ENCODE measurements at regions not wholly inside any gene's neighbourhood (a gene's known extent, or its start where the extent isn't known, plus 50 kb on each side); places are given as distances from the start of the nearest gene placed in this dataset.

DNA sequence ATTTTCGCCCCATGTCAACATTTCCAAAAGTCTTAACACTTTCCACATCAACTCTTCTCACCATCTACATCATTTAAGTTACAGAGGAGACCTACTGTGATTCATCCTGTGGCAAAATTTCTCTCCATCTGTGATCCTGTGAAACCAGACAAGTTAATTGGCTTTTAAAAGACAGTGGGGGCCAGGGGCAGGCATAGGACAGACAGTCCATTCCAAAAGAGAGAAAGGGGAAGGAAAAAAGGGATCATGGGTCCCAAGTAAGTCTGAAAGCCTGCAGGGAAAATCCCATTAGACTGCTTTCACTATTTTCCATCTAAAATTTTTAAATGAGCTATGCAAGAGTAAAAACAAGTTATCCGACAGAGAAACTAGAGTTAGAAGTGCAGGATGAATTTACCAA, 121.0 kb downstream of the MRPL57 start:
- Histone ChIP-seq H3K27ac (ENCODE audit: extremely low read length, insufficient read depth, low read length) (no peak overlapping the region), H3K27me3 (ENCODE audit: control insufficient read depth in 1 of 2, insufficient read depth in 2 of 2, low read length in 2 of 2) (peaks cover 0 to 3% of the 10 kb centered on the region in 2 experiments; a peak in 1 of 5 replicates), H3K9ac (ENCODE audit: insufficient read depth, low read depth, low read length) (peak overlapping the region; percentile 45), H3K9me3 (ENCODE audit: low read length) (no peaks in the 10 kb centered on the region), H3K36me3 (replicated peaks in 1 of 2; ENCODE audit: control insufficient read depth in 1 of 2, insufficient read depth in 2 of 2, low read length in 2 of 2) (no peaks in the 10 kb centered on the region), H3K4me2 (ENCODE audit: low read depth, low read length) (peak overlapping the region; percentile 76), H3K4me3 (replicated peaks in 1 of 3; ENCODE audit: insufficient read depth in 1 of 3, low read depth in 2 of 3, low read length in 3 of 3) (peak overlapping the region; percentile 60 to 85 (median 83)), H3K79me2 (ENCODE audit: insufficient read depth, low read length) (peaks cover 9% of the 10 kb centered on the region), H2AFZ (ENCODE audit: low read length) (peak overlapping the region; percentile 67), H3K4me1 (ENCODE audit: insufficient read depth, low read length) (peaks cover 12% of the 10 kb centered on the region), H4K20me1 (ENCODE audit: insufficient read depth, low read length) (no peaks in the 10 kb centered on the region)
- POLR2A ChIA-PET: interaction anchor here (2.2 kb wide), 1 partner anchor 161 kb away, joined by 10 read pairs; the partner anchor contains the start of gene ZDHHC20
- WGBS (ENCODE audit: low lambda C conversion rate): 28% methylated on average over 2 of the region's 2 CpGs
- CTCF ChIA-PET (ENCODE audit: low intra/inter-chr PET ratio, low total read pairs): interaction anchor here (2.5 to 3.5 kb wide), 2 partner anchors 179 to 182 kb away, joined by 22 to 27 read pairs; no protein-coding TSS in a partner anchor
- no TSS peak for BruUV-seq (replicated peaks)
- intact Hi-C loops (cut with micrococcal nuclease; ENCODE audit: unreplicated experiment): loop anchor here (1.0 to 10.0 kb wide), 3 partner anchors 182 to 1497 kb away; no protein-coding TSS in a partner anchor
- FAIRE-seq (peak; percentile 8), DNase-seq (ENCODE audit: low spot score) (no peak), ATAC-seq (peak; percentile 32)
- in situ Hi-C loops (cut with HindIII; ENCODE audit: extremely low pct_ligation_motif_present, low pct_unique_long_range_greater_than_20kb): loop anchor here (5.0 kb wide), 1 partner anchor 180 kb away; no protein-coding TSS in a partner anchor
- TF ChIP-seq GTF3A (CRISPR knock-in tag; conservative IDR thresholded peaks at IDR 0.05) (no peak), ZNF777 (CRISPR knock-in tag; IDR thresholded peaks at IDR 0.05) (0 out of 2 replicates have a peak, but pooled peaks have one; percentile 0), YEATS4 (CRISPR knock-in tag; IDR thresholded peaks at IDR 0.05; ENCODE audit: borderline replicate concordance) (0 out of 2 replicates have a peak, but pooled peaks have one; percentile 4)

- POLR2A ChIA-PET: interaction anchor here (1.1 to 2.2 kb wide), 2 partner anchors 122 to 161 kb away, joined by 3 to 10 read pairs; partner anchors contain the start of genes MRPL57, SKA3 and ZDHHC20
- peak overlapping the region; percentile 67 for H2AFZ ChIP-seq (ENCODE audit: low read length)
- TF ChIP-seq MYC (CRISPR knock-in tag; IDR thresholded peaks at IDR 0.05; ENCODE audit: borderline replicate concordance): peak; percentile 83
- TF ChIP-seq, protein P1, sequence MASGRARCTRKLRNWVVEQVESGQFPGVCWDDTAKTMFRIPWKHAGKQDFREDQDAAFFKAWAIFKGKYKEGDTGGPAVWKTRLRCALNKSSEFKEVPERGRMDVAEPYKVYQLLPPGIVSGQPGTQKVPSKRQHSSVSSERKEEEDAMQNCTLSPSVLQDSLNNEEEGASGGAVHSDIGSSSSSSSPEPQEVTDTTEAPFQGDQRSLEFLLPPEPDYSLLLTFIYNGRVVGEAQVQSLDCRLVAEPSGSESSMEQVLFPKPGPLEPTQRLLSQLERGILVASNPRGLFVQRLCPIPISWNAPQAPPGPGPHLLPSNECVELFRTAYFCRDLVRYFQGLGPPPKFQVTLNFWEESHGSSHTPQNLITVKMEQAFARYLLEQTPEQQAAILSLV (CRISPR knock-in tag; IDR thresholded peaks at IDR 0.05; ENCODE audit: borderline replicate concordance): peak; percentile 73
- TF ChIP-seq RFX3 (CRISPR knock-in tag; IDR thresholded peaks at IDR 0.05): peak; percentile 93
- TF ChIP-seq SP4 (CRISPR knock-in tag; IDR thresholded peaks at IDR 0.05): peak; percentile 85
- TF ChIP-seq FOXA3 (CRISPR knock-in tag; IDR thresholded peaks at IDR 0.05): peak; percentile 72
- TF ChIP-seq SP2 (CRISPR knock-in tag; IDR thresholded peaks at IDR 0.05): no peak; the same call in 1 of the 2 replicates
- no peak for TF ChIP-seq FOSL1 (CRISPR knock-in tag; IDR thresholded peaks at IDR 0.05; ENCODE audit: borderline replicate concordance)
- TF ChIP-seq MXD3 (CRISPR knock-in tag; IDR thresholded peaks at IDR 0.05): peak; percentile 61; the same call in 1 of the 2 replicates
- TF ChIP-seq, protein P2, sequence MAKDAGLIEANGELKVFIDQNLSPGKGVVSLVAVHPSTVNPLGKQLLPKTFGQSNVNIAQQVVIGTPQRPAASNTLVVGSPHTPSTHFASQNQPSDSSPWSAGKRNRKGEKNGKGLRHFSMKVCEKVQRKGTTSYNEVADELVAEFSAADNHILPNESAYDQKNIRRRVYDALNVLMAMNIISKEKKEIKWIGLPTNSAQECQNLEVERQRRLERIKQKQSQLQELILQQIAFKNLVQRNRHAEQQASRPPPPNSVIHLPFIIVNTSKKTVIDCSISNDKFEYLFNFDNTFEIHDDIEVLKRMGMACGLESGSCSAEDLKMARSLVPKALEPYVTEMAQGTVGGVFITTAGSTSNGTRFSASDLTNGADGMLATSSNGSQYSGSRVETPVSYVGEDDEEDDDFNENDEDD (CRISPR knock-in tag; IDR thresholded peaks at IDR 0.05; ENCODE audit: borderline replicate concordance): peak; percentile 90
- TF ChIP-seq CEBPB (IDR thresholded peaks at IDR 0.05; ENCODE audit: borderline replicate concordance, low read depth, low read length): no peak
Measured at GRCh38 chr13:21297914-21298831, 121.7 kb downstream of the MRPL57 start.

More at GRCh38 chr13:21297914-21298831, 121.7 kb downstream of the MRPL57 start:
- WGBS (ENCODE audit: low lambda C conversion rate): 1% methylated on average over 16 of the region's 74 CpGs
- H3K4me2 ChIP-seq (ENCODE audit: low read depth, low read length): peak overlapping the region; percentile 76
- peak; percentile 97 for ATAC-seq
- no TSS peak for BruUV-seq (replicated peaks)
- H3K4me3 ChIP-seq (replicated peaks in 1 of 3; ENCODE audit: insufficient read depth in 1 of 3, low read depth in 2 of 3, low read length in 3 of 3): peak overlapping the region; percentile 76 to 85 (median 83)
- peak; percentile 81 for FAIRE-seq
- H3K9me3 ChIP-seq (ENCODE audit: low read length): no peaks in the 10 kb centered on the region
- no peaks in the 10 kb centered on the region for H3K27me3 ChIP-seq (ENCODE audit: control insufficient read depth in 1 of 2, insufficient read depth in 2 of 2, low read length in 2 of 2)
- peaks cover 0 to 2% of the 10 kb centered on the region in 2 experiments; a peak in 1 of 5 replicates for H3K36me3 ChIP-seq (replicated peaks in 1 of 2; ENCODE audit: control insufficient read depth in 1 of 2, insufficient read depth in 2 of 2, low read length in 2 of 2)
- CTCF ChIA-PET (ENCODE audit: low intra/inter-chr PET ratio, low total read pairs): interaction anchor here (2.5 to 3.5 kb wide), 2 partner anchors 179 to 181 kb away, joined by 22 to 27 read pairs; no protein-coding TSS in a partner anchor
- intact Hi-C loops (cut with micrococcal nuclease; ENCODE audit: unreplicated experiment): loop anchor here (1.0 to 10.0 kb wide), 4 partner anchors 41 to 1497 kb away; no protein-coding TSS in a partner anchor
- peaks cover 9% of the 10 kb centered on the region for H3K79me2 ChIP-seq (ENCODE audit: insufficient read depth, low read length)
- no peaks in the 10 kb centered on the region for H4K20me1 ChIP-seq (ENCODE audit: insufficient read depth, low read length)
- peaks cover 12% of the 10 kb centered on the region for H3K4me1 ChIP-seq (ENCODE audit: insufficient read depth, low read length)
- peak; percentile 83 for DNase-seq (ENCODE audit: low spot score)
- H3K27ac ChIP-seq (ENCODE audit: extremely low read length, insufficient read depth, low read length): peak overlapping the region; percentile 41
- in situ Hi-C loops (cut with HindIII; ENCODE audit: extremely low pct_ligation_motif_present, low pct_unique_long_range_greater_than_20kb): loop anchor here (5.0 kb wide), 1 partner anchor 179 kb away; no protein-coding TSS in a partner anchor
- peak overlapping the region; percentile 67 for H3K9ac ChIP-seq (ENCODE audit: insufficient read depth, low read depth, low read length)
